ENCODE measurements at regions not wholly inside any gene's neighbourhood (a gene's known extent, or its start where the extent isn't known, plus 50 kb on each side); places are given as distances from the start of the nearest gene placed in this dataset.

- H3K27me3 ChIP-seq (replicated peaks; ENCODE audit: insufficient read depth) = no peaks in the 10 kb centered on the region
- 69% methylated on average over 8 of the region's 8 CpGs for WGBS
- no peak overlapping the region for H3K4me3 ChIP-seq
- no peaks in the 10 kb centered on the region for H3K36me3 ChIP-seq
- TF ChIP-seq POLR2A (IDR thresholded peaks at IDR 0.05) = no peak
- no peak overlapping the region for H3K27ac ChIP-seq
- no peaks in the 10 kb centered on the region for H3K9me3 ChIP-seq
- intact Hi-C loops (cut with DNase I) = no loop called here
- no peaks in the 10 kb centered on the region for H3K4me1 ChIP-seq (replicated peaks)
- no peak for DNase-seq (ENCODE audit: low spot score)
Observed at GRCh38 chr18:56235481-56236013, 402.8 kb downstream of the TXNL1 start.

GRCh38 chr18:56235071-56235470 lies 403.3 kb downstream of the TXNL1 start:
- Histone ChIP-seq H3K4me1 (replicated peaks) (no peaks in the 10 kb centered on the region), H3K36me3 (no peaks in the 10 kb centered on the region), H3K27ac (no peak overlapping the region), H3K4me3 (no peak overlapping the region), H3K9me3 (no peaks in the 10 kb centered on the region), H3K27me3 (replicated peaks; ENCODE audit: insufficient read depth) (no peaks in the 10 kb centered on the region)
- TF ChIP-seq POLR2A (IDR thresholded peaks at IDR 0.05) (no peak), CTCF (IDR thresholded peaks at IDR 0.05) (no peak), POLR2AphosphoS5 (IDR thresholded peaks at IDR 0.05) (no peak)
- 96% methylated on average over 6 of the region's 6 CpGs for WGBS
- intact Hi-C loops (cut with DNase I) = no loop called here
- no peak for DNase-seq (ENCODE audit: low spot score)

- intact Hi-C loops (cut with DNase I) = no loop called here
- H3K9me3 ChIP-seq = no peaks in the 10 kb centered on the region
- WGBS = 24% methylated on average over 2 of the region's 2 CpGs
Observed at GRCh38 chr18:56233595-56233994, 404.8 kb downstream of the TXNL1 start.

GRCh38 chr18:56226025-56226424 lies 412.4 kb downstream of the TXNL1 start:
- H3K9me3 ChIP-seq = no peaks in the 10 kb centered on the region
- no peaks in the 10 kb centered on the region for H3K27me3 ChIP-seq (replicated peaks; ENCODE audit: insufficient read depth)
- no peaks in the 10 kb centered on the region for H3K4me1 ChIP-seq (replicated peaks)
- no peak for DNase-seq (ENCODE audit: low spot score)
- intact Hi-C loops (cut with DNase I) = no loop called here
- no peak overlapping the region for H3K4me3 ChIP-seq
- 93% methylated on average over 5 of the region's 5 CpGs for WGBS
- no peak for TF ChIP-seq POLR2AphosphoS5 (IDR thresholded peaks at IDR 0.05)
- TF ChIP-seq CTCF (IDR thresholded peaks at IDR 0.05) = no peak
- TF ChIP-seq POLR2A (IDR thresholded peaks at IDR 0.05) = no peak
- H3K36me3 ChIP-seq = no peaks in the 10 kb centered on the region
- H3K27ac ChIP-seq = no peak overlapping the region

More at GRCh38 chr18:56233595-56233994, 404.8 kb downstream of the TXNL1 start:
- no peaks in the 10 kb centered on the region for H3K36me3 ChIP-seq
- H3K27ac ChIP-seq = no peak overlapping the region
- H3K4me1 ChIP-seq (replicated peaks) = no peaks in the 10 kb centered on the region
- TF ChIP-seq CTCF (IDR thresholded peaks at IDR 0.05) = no peak
- no peak for TF ChIP-seq POLR2AphosphoS5 (IDR thresholded peaks at IDR 0.05)
- no peak for TF ChIP-seq POLR2A (IDR thresholded peaks at IDR 0.05)
- H3K4me3 ChIP-seq = no peak overlapping the region
- no peak for DNase-seq (ENCODE audit: low spot score)
- H3K27me3 ChIP-seq (replicated peaks; ENCODE audit: insufficient read depth) = no peaks in the 10 kb centered on the region

GRCh38 chr18:56224669-56225561 lies 413.5 kb downstream of the TXNL1 start:
- Histone ChIP-seq H3K27me3 (replicated peaks; ENCODE audit: insufficient read depth) (no peaks in the 10 kb centered on the region), H3K9me3 (no peaks in the 10 kb centered on the region), H3K4me3 (no peak overlapping the region), H3K4me1 (replicated peaks) (no peaks in the 10 kb centered on the region), H3K27ac (no peak overlapping the region), H3K36me3 (no peaks in the 10 kb centered on the region)
- DNase-seq (ENCODE audit: low spot score) = no peak
- no peak for TF ChIP-seq POLR2AphosphoS5 (IDR thresholded peaks at IDR 0.05)
- TF ChIP-seq POLR2A (IDR thresholded peaks at IDR 0.05) = no peak
- no peak for TF ChIP-seq CTCF (IDR thresholded peaks at IDR 0.05)
- 85% methylated on average over 8 of the region's 8 CpGs for WGBS
- intact Hi-C loops (cut with DNase I) = no loop called here

Data from prostate gland (tissue), 2 donors.